IMR-90 (cell line): ENCODE measurements at regions not wholly inside any gene's neighbourhood (a gene's known extent, or its start where the extent isn't known, plus 50 kb on each side); places are given as distances from the start of the nearest gene placed in this dataset.

ENCODE experiments used
- ATAC-seq: fragments of 200-7000 bp; cut with Tn5 transposase; 2 replicates; pipeline ENCODE4 v1.9.1; 2020; ENCODE audit warnings: low read depth, mild to moderate bottlenecking, moderate library complexity
- BruUV-seq: library from RNA; stranded (reverse); fragments of 400-500 nt; replicated peaks from 2 replicates; lab custom pipeline; 2021; lab: Mats Ljungman, UMichigan
- CTCF ChIA-PET: fragments of 300-600 bp; formaldehyde crosslinking; extraction: SDS; loops from one replicate; lab custom pipeline; 2021; ENCODE audit warnings: antibody characterized with exemption; lab: Yijun Ruan, JAX
- POLR2A ChIA-PET: fragments of 300-600 bp; sonication (Branson Sonifier 250); formaldehyde crosslinking; loops from one replicate; lab custom pipeline; 2022; ENCODE audit warnings: antibody characterized with exemption; ENCODE audit not compliant: unreplicated experiment; lab: Charles Lee
- DNase-seq: peaks from one replicate; pipeline ENCODE4 v3.0.0; 2013
- H2AFZ ChIP-seq: replicated peaks from 2 replicates; pipeline ENCODE3; 2013; ENCODE audit warnings: low read length, mild to moderate bottlenecking; ENCODE audit not compliant: poor library complexity
- H2AK5ac ChIP-seq: 2 replicates; pipeline ENCODE4 v1.6.1; 2013; ENCODE audit warnings: low read depth, low read length, inconsistent platforms
- H2AK9ac ChIP-seq: replicated peaks from 2 replicates; pipeline ENCODE3; 2013; ENCODE audit warnings: mild to moderate bottlenecking, low read depth, low read length, moderate library complexity; ENCODE audit not compliant: poor library complexity
- H2BK120ac ChIP-seq: 2 replicates; pipeline ENCODE4 v1.6.1; 2013; ENCODE audit warnings: low read depth, low read length, inconsistent platforms
- H2BK15ac ChIP-seq: 3 replicates; pipeline ENCODE4 v1.6.1; 2013; ENCODE audit warnings: low read depth, low read length, inconsistent platforms
- H2BK20ac ChIP-seq: 2 replicates; pipeline ENCODE4 v1.6.1; 2013; ENCODE audit warnings: low read depth, mild to moderate bottlenecking, inconsistent platforms, low read length, moderate library complexity
- H2BK5ac ChIP-seq: 2 replicates; pipeline ENCODE4 v1.6.1; 2013; ENCODE audit warnings: mild to moderate bottlenecking, low read depth, low read length, inconsistent platforms; ENCODE audit not compliant: poor library complexity, severe bottlenecking
- H3K14ac ChIP-seq: replicated peaks from 2 replicates; pipeline ENCODE4 v1.6.1; 2013; ENCODE audit warnings: low read depth, low read length, inconsistent platforms
- H3K18ac ChIP-seq: 2 replicates; pipeline ENCODE4 v1.6.1; 2013; ENCODE audit warnings: low read depth, low read length, control low read depth
- H3K23ac ChIP-seq: 2 replicates; pipeline ENCODE4 v1.6.1; 2013; ENCODE audit warnings: low read depth, low read length, inconsistent platforms
- H3K27ac ChIP-seq: 2 replicates; pipeline ENCODE4 v1.5.1; 2013; ENCODE audit warnings: mild to moderate bottlenecking, control low read depth, low read length; ENCODE audit not compliant: insufficient read depth
- H3K27me3 ChIP-seq: 2 replicates; pipeline ENCODE4 v1.6.1; 2013; ENCODE audit warnings: low read length; ENCODE audit not compliant: control insufficient read depth, insufficient read depth
- H3K36me3 ChIP-seq: 2 replicates; pipeline ENCODE4 v1.6.1; 2013; ENCODE audit warnings: low read length, mixed read lengths; ENCODE audit not compliant: control insufficient read depth, insufficient read depth
- H3K4ac ChIP-seq: 2 replicates; pipeline ENCODE4 v1.6.1; 2013; ENCODE audit warnings: low read depth, low read length, inconsistent platforms
- H3K4me1 ChIP-seq: 2 replicates; pipeline ENCODE4 v1.6.1; 2013; ENCODE audit warnings: low read length, mixed read lengths; ENCODE audit not compliant: control insufficient read depth, insufficient read depth
- H3K4me2 ChIP-seq: 2 replicates; pipeline ENCODE4 v1.6.1; 2013; ENCODE audit warnings: low read depth, mild to moderate bottlenecking, control low read depth, low read length, moderate library complexity
- H3K4me3 ChIP-seq: 2 replicates; pipeline ENCODE4 v1.5.1; 2013; ENCODE audit warnings: low read depth, mild to moderate bottlenecking, control low read depth, low read length, moderate library complexity; ENCODE audit not compliant: insufficient read depth
- H3K56ac ChIP-seq: 2 replicates; pipeline ENCODE4 v1.6.1; 2013; ENCODE audit warnings: low read length, inconsistent platforms; ENCODE audit not compliant: insufficient read depth; ENCODE audit errors: extremely low read depth
- H3K79me1 ChIP-seq, 2 experiments: 2 replicates each; pipeline ENCODE4 v1.6.1; 2013; ENCODE audit warnings: low read length in 2 of 2, inconsistent platforms in 1 of 2, low read depth in 1 of 2
- H3K9ac ChIP-seq: 2 replicates; pipeline ENCODE4 v1.6.1; 2013; ENCODE audit warnings: low read depth, low read length, control low read depth
- H3K9me1 ChIP-seq: 2 replicates; pipeline ENCODE4 v1.6.1; 2013; ENCODE audit warnings: low read length, inconsistent platforms; ENCODE audit not compliant: insufficient read depth
- H3K9me3 ChIP-seq: 2 replicates; pipeline ENCODE4 v1.6.1; 2013; ENCODE audit warnings: low read length; ENCODE audit not compliant: control insufficient read depth, insufficient read depth
- H4K20me1 ChIP-seq: 2 replicates; pipeline ENCODE4 v1.6.1; 2013; ENCODE audit warnings: low read length, inconsistent platforms; ENCODE audit not compliant: insufficient read depth
- H4K5ac ChIP-seq: 2 replicates; pipeline ENCODE4 v1.6.1; 2013; ENCODE audit warnings: mild to moderate bottlenecking, low read depth, low read length, control low read depth
- H4K8ac ChIP-seq, 2 experiments: 2 replicates each; pipeline ENCODE4 v1.6.1; 2013; ENCODE audit warnings: low read depth in 2 of 2, low read length in 2 of 2, control low read depth in 1 of 2, inconsistent platforms in 1 of 2
- H4K91ac ChIP-seq: 2 replicates; pipeline ENCODE4 v1.6.1; 2013; ENCODE audit warnings: low read depth, low read length, inconsistent platforms; ENCODE audit not compliant: insufficient read depth
- CTCF ChIP-seq: conservative IDR thresholded peaks from 2 replicates; pipeline ENCODE4 v1.5.1; 2012; ENCODE audit warnings: mild to moderate bottlenecking, low read depth, low read length, improper control_type of control experiment
- FOS ChIP-seq: fragments of 150-350 bp; IDR thresholded peaks from 2 replicates; pipeline ENCODE4 v1.6.1; 2016; ENCODE audit warnings: low read depth, low read length
- MXI1 ChIP-seq: IDR thresholded peaks from 2 replicates; pipeline ENCODE4 v1.6.1; 2012; ENCODE audit warnings: low read depth, mild to moderate bottlenecking, low read length, moderate library complexity, borderline replicate concordance
- POLR2A ChIP-seq: IDR thresholded peaks from 2 replicates; pipeline ENCODE4 v1.6.1; 2012; ENCODE audit warnings: mild to moderate bottlenecking, low read depth, low read length
- USF2 ChIP-seq: fragments of 150-350 bp; IDR thresholded peaks from 2 replicates; pipeline ENCODE4 v1.6.1; 2017; ENCODE audit warnings: mild to moderate bottlenecking, antibody characterized with exemption, low read length, low read depth
- WGBS, 2 experiments: methylation state at CpG; one replicate each; pipeline versions ENCODE4 v1.1.5 to v1.1.7; 2013; ENCODE audit warnings: missing lambda C conversion rate in 2 of 2; ENCODE audit not compliant: insufficient read length in 1 of 2; ENCODE audit errors: extremely low coverage in 2 of 2; 5-methylcytosine and 5-hydroxymethylcytosine counted together
- dilution Hi-C: fragments of 300-500 bp; cut with HindIII; formaldehyde crosslinking; loops from one replicate; pipeline ENCODE4 v1.14.3; 2018; ENCODE audit warnings: low sequenced_read_pairs; ENCODE audit not compliant: unreplicated experiment
- in situ Hi-C: fragments of 300-500 bp; cut with MboI; formaldehyde crosslinking; loops from 3 replicates; pipeline ENCODE4 v1.14.3; 2019; ENCODE audit warnings: low sequenced_read_pairs, inconsistent platforms, mixed read lengths
- intact Hi-C: fragments of 100-400 bp; cut with micrococcal nuclease; formaldehyde crosslinking; loops from 2 replicates; pipeline ENCODE4 v1.10.0; 2022

DNA sequence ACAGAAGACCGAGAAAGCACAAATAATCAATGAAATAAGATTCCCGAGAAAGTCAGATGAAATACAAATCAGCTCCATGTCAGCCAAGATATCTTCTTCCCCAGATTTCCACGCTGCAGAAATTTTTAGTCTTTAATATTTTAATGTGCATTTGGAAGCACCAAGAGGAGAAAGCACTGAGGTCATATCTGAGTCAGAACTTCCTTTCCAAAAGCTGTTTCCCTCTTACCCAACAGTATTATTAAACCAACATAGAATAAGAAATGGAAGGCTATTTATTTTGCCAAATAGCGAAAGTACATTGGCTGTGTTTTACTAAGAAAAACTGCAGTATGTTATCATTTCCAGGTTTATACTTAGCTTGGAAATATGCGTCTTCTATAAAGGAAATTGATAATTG, 772.1 kb upstream of the CDH9 start:
- Histone ChIP-seq H2AK9ac (no peak overlapping the region), H3K4me2 (no peak overlapping the region), H3K4me1 (no peaks in the 10 kb centered on the region), H3K9me3 (peaks cover 2% of the 10 kb centered on the region), H4K5ac (no peak overlapping the region), H3K36me3 (no peaks in the 10 kb centered on the region), H3K9me1 (no peaks in the 10 kb centered on the region), H2BK5ac (no peak overlapping the region), H3K9ac (no peak overlapping the region), H4K91ac (no peak overlapping the region), H4K20me1 (no peaks in the 10 kb centered on the region), H3K14ac (no peak overlapping the region), H3K27me3 (no peaks in the 10 kb centered on the region), H3K4me3 (no peak overlapping the region), H2BK15ac (no peak overlapping the region), H2BK20ac (no peak overlapping the region), H2BK120ac (no peak overlapping the region), H4K8ac (no peak overlapping the region), H3K4ac (no peak overlapping the region), H2AK5ac (no peak overlapping the region), H3K23ac (no peak overlapping the region), H2AFZ (no peak overlapping the region), H3K18ac (no peak overlapping the region), H3K56ac (no peak overlapping the region), H3K79me1 (no peaks in the 10 kb centered on the region), H3K27ac (no peak overlapping the region)
- DNase-seq: no peak
- no CpG with 5 or more reads among the region's 5 CpGs for WGBS, 2 experiments
- no TSS peak for BruUV-seq
- TF ChIP-seq POLR2A (no peak), FOS (no peak), USF2 (no peak), CTCF (no peak), MXI1 (no peak)
- in situ Hi-C loops (no loop called here), dilution Hi-C loops (no loop called here), intact Hi-C loops (no loop called here)
- ChIA-PET CTCF (no interaction called here), POLR2A (no interaction called here)
- no peak for ATAC-seq
